ENCODE measurements at regions not wholly inside any gene's neighbourhood (a gene's known extent, or its start where the extent isn't known, plus 50 kb on each side); places are given as distances from the start of the nearest gene placed in this dataset.

DNA sequence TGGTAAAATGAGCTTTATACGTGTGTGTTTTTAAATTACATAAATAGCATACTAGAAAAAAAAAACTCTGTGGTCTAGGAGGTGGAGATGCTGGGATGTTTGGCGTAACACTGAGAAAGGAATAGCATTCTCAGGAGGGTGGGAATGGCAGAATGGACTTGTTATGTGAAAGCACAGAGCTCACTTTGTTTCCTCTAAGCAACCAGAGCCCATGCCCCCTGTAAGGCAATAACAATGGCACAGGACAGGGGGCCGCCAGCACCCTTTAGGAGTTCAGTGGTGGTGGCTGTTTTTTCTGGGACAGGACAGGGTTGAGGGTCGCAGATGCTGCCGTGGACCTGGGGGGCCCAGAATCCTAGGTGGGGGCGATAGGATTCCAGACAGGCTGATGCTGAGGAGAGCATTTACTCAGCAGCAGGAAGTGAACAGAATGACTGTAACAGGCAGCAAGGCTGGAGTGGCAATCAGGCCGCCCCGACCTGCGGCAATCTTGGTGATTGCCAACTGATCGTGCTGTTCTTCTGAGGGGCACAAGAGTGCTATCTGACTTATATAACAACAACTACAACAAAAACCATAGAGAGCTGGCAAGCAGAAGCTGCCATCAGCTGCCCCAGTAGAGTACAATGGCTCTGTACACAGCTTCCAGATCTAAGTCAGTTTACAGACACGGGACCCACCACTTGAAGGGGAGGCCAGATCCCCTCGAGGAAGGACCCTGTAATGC lies 160.4 kb downstream of the UACA start:
- TF ChIP-seq TAF1 (IDR thresholded peaks at IDR 0.05; ENCODE audit: borderline replicate concordance, insufficient read depth, low read length) = no peak
- no peak for TF ChIP-seq POLR2AphosphoS5 (IDR thresholded peaks at IDR 0.05; ENCODE audit: low read depth, low read length)
- no peak for TF ChIP-seq SIN3A (IDR thresholded peaks at IDR 0.05; ENCODE audit: borderline replicate concordance, insufficient read depth, low read length)
- TF ChIP-seq, protein P1, sequence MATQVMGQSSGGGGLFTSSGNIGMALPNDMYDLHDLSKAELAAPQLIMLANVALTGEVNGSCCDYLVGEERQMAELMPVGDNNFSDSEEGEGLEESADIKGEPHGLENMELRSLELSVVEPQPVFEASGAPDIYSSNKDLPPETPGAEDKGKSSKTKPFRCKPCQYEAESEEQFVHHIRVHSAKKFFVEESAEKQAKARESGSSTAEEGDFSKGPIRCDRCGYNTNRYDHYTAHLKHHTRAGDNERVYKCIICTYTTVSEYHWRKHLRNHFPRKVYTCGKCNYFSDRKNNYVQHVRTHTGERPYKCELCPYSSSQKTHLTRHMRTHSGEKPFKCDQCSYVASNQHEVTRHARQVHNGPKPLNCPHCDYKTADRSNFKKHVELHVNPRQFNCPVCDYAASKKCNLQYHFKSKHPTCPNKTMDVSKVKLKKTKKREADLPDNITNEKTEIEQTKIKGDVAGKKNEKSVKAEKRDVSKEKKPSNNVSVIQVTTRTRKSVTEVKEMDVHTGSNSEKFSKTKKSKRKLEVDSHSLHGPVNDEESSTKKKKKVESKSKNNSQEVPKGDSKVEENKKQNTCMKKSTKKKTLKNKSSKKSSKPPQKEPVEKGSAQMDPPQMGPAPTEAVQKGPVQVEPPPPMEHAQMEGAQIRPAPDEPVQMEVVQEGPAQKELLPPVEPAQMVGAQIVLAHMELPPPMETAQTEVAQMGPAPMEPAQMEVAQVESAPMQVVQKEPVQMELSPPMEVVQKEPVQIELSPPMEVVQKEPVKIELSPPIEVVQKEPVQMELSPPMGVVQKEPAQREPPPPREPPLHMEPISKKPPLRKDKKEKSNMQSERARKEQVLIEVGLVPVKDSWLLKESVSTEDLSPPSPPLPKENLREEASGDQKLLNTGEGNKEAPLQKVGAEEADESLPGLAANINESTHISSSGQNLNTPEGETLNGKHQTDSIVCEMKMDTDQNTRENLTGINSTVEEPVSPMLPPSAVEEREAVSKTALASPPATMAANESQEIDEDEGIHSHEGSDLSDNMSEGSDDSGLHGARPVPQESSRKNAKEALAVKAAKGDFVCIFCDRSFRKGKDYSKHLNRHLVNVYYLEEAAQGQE (IDR thresholded peaks at IDR 0.05; ENCODE audit: insufficient read depth in 1 of 2, low read depth in 2 of 2, low read length in 2 of 2) = no peak
- no peak for TF ChIP-seq FOXP2 (optimal IDR thresholded peaks at IDR 0.05; ENCODE audit: borderline replicate concordance, extremely low read depth, extremely low read length, insufficient read depth)

DNA sequence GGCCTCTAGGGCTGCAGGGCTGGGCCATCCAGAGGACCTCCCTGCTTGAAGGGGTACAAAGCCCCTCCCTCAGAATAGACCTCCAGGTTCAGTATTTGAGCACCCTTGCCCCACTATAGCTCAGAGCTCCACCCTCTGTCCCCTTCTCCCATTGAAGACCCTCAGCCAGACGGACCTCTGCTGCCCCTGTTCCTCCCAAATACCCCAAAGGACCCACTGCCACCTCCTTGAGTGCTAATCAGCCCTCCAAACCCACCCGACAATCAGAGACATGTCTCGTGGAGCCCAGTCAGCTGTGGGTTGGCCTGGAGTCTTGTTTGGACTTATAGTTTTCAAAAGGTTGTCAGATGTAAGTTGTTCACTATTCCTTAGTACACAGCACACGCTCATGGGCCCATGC lies 161.1 kb downstream of the UACA start:
- TF ChIP-seq, protein P1 (IDR thresholded peaks at IDR 0.05; ENCODE audit: insufficient read depth in 1 of 2, low read depth in 2 of 2, low read length in 2 of 2) = no peak
- TF ChIP-seq SIN3A (IDR thresholded peaks at IDR 0.05; ENCODE audit: borderline replicate concordance, insufficient read depth, low read length) (no peak), FOXP2 (optimal IDR thresholded peaks at IDR 0.05; ENCODE audit: borderline replicate concordance, extremely low read depth, extremely low read length, insufficient read depth) (no peak), POLR2AphosphoS5 (IDR thresholded peaks at IDR 0.05; ENCODE audit: low read depth, low read length) (no peak), TAF1 (IDR thresholded peaks at IDR 0.05; ENCODE audit: borderline replicate concordance, insufficient read depth, low read length) (no peak)

DNA sequence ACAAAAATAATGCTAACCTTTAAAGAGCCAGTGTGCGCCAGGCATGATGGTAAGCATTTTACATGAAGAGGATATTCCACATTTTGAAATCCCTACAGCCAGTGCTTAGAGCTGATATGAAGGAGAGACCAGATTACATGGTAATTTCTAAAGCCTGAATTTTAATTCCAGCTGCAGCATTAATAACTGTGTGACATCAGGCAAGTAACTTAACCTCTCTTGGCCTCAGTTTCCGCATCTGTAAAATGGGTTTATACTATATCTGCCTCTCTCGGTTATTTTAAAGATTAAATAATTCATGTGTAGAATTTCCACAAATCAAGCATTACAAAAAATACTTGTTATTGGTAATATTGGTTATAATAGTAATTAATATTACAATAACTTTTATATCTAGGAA lies 165.4 kb downstream of the UACA start:
- TF ChIP-seq POLR2AphosphoS5 (IDR thresholded peaks at IDR 0.05; ENCODE audit: low read depth, low read length) (no peak), SIN3A (IDR thresholded peaks at IDR 0.05; ENCODE audit: borderline replicate concordance, insufficient read depth, low read length) (no peak), TAF1 (IDR thresholded peaks at IDR 0.05; ENCODE audit: borderline replicate concordance, insufficient read depth, low read length) (no peak), FOXP2 (optimal IDR thresholded peaks at IDR 0.05; ENCODE audit: borderline replicate concordance, extremely low read depth, extremely low read length, insufficient read depth) (no peak)

DNA sequence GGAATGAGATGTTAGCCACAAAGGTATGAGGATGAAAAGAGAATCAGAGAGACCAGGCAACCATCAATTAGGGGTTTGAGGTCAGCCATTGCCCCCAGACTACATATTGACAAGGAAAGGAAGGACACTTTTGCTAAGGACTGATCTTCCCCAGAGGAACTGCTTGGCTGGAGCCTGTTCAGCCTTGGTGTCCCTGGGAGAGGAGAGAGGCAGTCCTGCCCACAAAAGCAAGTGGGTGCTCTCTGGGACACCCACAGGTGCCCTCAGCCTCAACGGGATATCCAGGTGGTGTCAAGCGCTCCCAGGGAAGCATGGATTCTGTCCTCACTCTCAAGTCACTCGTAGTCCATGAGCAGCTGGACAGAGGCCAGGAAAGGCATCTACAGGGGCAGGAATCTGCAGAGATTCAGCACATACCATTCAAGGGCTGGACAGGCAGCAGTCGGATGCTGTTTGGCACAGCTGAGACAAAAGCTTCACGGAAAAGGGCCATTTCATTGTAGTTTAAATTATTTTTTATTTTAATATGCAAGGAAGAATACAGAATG lies 166.2 kb downstream of the UACA start:
- TF ChIP-seq TAF1 (IDR thresholded peaks at IDR 0.05; ENCODE audit: borderline replicate concordance, insufficient read depth, low read length) = no peak
- no peak for TF ChIP-seq FOXP2 (optimal IDR thresholded peaks at IDR 0.05; ENCODE audit: borderline replicate concordance, extremely low read depth, extremely low read length, insufficient read depth)
- TF ChIP-seq POLR2AphosphoS5 (IDR thresholded peaks at IDR 0.05; ENCODE audit: low read depth, low read length) = no peak
- TF ChIP-seq, protein P1 (IDR thresholded peaks at IDR 0.05; ENCODE audit: insufficient read depth in 1 of 2, low read depth in 2 of 2, low read length in 2 of 2) = no peak
- TF ChIP-seq SIN3A (IDR thresholded peaks at IDR 0.05; ENCODE audit: borderline replicate concordance, insufficient read depth, low read length) = no peak

DNA sequence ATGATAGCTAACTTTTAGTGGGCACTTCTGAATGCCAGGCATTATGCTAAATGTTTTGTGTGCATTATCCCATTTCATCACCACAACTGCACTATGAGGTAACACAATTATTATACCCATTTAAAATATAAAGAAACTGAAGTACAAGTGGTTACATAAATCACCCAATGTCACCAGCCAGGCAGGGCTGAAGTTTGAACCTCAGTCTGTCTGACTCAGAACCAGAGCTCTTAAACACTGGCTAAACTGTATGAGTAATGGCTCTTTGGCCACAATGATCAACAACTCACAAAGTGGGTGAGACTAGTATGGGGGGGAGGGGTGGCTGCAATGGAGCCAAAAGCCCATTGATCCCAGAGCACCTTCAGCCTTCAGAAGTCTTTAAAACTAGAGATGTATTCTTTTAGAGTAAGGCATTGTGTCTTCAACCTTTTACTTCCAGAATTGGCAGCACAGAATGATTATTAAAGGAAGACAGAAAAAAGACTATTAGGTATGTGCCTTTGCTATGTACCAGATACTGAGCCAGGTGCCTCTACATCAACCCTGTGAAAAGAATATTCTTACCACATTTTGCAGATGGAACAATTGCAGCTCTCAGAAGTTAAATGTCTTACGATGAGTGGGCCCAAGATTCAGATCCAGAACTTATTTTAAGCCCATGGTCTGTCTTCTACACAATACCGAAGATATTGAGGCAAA lies 166.9 kb downstream of the UACA start:
- TF ChIP-seq, protein P1 (IDR thresholded peaks at IDR 0.05; ENCODE audit: insufficient read depth in 1 of 2, low read depth in 2 of 2, low read length in 2 of 2) = no peak
- TF ChIP-seq SIN3A (IDR thresholded peaks at IDR 0.05; ENCODE audit: borderline replicate concordance, insufficient read depth, low read length) = no peak
- no peak for TF ChIP-seq TAF1 (IDR thresholded peaks at IDR 0.05; ENCODE audit: borderline replicate concordance, insufficient read depth, low read length)
- no peak for TF ChIP-seq FOXP2 (optimal IDR thresholded peaks at IDR 0.05; ENCODE audit: borderline replicate concordance, extremely low read depth, extremely low read length, insufficient read depth)
- no peak for TF ChIP-seq POLR2AphosphoS5 (IDR thresholded peaks at IDR 0.05; ENCODE audit: low read depth, low read length)
